Right lobe of liver (tissue), 4 donors: ENCODE measurements at regions not wholly inside any gene's neighbourhood (a gene's known extent, or its start where the extent isn't known, plus 50 kb on each side); places are given as distances from the start of the nearest gene placed in this dataset.

Experiments
- CTCF ChIP-seq, 4 donors: fragments of 200-600 bp in 3 of 4; fragments of 450-650 bp in 1 of 4; IDR thresholded peaks; one replicate each; pipeline versions ENCODE4 v1.5.1 to v1.8.0; 2016 to 2022; ENCODE audit warnings: antibody characterized with exemption in 4 of 4, mild to moderate bottlenecking in 2 of 4
- POLR2A ChIP-seq: fragments of 450-650 bp; IDR thresholded peaks from one replicate; pipeline ENCODE4 v1.6.1; 2017; ENCODE audit warnings: antibody characterized with exemption, mild to moderate bottlenecking
- donor health status: DM: no; HTN: no; CAD: no.
- donor health status: DM: no; HTN: no; CAD: no.
- donor health status: DM: no; HTN: yes; CAD: no.

DNA sequence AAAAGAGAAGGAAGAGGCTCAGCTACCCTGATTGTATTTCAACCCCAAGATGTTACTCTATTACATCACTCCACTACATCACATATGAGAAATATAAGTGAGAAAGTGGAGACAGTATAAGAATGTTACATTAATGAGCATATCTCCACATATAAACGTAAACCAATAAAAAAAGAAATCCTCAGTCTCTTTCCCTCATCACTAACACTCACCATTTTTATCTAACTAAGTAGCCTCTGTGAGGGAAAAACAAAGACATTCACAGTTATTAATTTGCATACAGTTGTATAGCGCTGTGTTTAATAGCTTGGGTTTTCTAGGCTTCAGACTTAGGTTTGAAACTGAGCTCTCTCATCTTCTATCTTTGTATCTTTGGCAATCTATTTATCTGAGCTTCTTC, 489.1 kb upstream of the LRRTM4 start:
- no peak for TF ChIP-seq CTCF (IDR thresholded peaks at IDR 0.05)
- TF ChIP-seq POLR2A = no peak
